ENCODE measurements at regions not wholly inside any gene's neighbourhood (a gene's known extent, or its start where the extent isn't known, plus 50 kb on each side); places are given as distances from the start of the nearest gene placed in this dataset.

GRCh38 chr11:122062763-122063162 lies 53.3 kb downstream of the BLID start:
- no peak for DNase-seq

- DNase-seq = no peak
Measured at GRCh38 chr11:122059565-122059964, 56.5 kb downstream of the BLID start.

DNA sequence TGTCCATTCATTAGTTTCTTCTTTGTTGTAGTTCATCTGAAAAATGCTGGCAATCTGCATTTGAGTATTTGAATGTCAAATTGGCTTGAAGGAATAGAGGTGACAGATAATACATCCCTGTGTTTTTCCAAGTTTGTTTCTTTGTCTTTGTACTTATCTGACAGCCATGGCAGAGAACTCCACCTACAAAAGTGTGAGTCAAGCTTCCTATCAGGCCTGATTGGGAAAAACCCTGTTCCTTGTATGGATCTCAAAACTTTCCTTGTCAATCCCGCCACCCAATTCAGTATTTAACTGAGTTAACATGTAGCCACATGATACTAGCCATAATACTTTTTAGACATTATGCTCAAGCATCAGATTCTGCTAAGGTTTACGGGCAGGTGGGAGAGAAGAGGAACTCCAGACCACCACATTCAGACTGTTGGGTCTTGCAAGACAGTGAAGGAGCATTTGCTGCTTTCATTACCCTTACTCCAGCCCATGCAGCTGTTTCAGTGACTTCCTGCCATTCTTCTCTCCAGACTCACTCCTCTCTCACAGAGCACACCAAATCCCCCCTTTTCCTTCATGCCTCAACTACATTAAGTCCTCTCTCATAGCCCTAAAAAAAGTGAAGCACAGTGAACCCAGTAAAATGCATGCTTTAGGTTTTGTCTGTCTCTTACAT lies 65.9 kb downstream of the BLID start:
- DNase-seq = no peak

- no peak for DNase-seq
Measured at GRCh38 chr11:122048401-122048800, 67.6 kb downstream of the BLID start.

- no peak for DNase-seq
Measured at GRCh38 chr11:122046846-122047245, 69.2 kb downstream of the BLID start.

DNA sequence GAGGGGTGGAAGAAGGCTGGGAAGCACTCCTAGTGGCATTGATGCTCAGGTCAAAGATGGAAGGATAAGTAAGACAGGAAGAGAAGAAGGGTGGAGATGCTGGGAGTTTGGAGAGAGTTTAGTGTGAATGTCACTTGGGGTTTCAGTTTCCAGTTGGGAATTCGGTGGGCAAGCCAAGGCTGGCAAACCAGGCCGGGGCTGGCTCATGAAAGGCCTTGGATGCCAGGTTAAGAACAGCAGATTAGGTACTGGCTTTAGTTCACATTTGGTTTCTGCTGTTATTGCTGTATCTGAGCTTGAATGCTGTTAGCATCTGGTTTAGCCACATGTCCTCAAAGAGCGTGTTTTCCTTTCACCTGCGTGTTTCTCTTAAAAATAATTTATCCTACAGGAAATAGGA lies 69.6 kb downstream of the BLID start:
- no peak for DNase-seq

- DNase-seq = no peak
Measured at GRCh38 chr11:122045181-122045586, 70.8 kb downstream of the BLID start.

DNA sequence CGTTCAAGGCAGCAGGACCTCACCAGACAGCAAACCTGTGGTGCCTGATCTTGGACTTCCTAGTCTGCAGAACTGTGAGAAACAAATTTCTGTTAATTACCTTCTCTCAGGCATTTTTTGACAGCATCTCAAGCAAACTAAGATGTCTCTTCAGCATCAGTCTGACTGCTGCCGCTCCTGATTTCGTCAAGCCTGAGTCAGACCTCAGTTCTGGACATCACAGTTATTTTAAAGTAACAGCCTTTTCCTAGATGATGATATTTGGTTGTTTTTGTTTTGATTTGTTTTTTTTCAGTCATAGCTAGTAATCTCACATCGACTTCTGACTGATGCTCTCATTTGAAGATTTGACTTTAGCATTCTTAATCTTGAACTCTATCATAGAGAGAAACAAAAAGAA lies 71.9 kb downstream of the BLID start:
- DNase-seq = no peak

DNA sequence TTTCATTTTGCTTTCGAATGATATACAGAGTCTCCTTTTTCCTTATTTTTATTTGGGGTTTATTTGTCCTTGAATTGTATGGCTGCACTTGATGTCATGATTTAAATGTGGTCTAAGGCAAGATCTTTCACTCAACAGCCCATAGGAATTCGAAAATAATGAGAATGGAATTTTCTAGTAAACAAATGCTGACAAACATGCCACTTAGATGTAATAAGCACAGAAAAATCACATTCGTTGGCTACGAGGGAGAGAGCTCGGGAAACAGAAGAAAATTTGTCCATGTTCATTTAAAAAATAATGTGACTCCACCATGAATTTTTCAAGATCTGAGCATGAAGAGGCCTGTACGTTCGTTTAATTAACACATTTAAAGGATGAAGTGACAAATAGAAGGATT lies 73.0 kb downstream of the BLID start:
- no peak for DNase-seq

- DNase-seq = no peak
Measured at GRCh38 chr11:122040464-122040863, 75.6 kb downstream of the BLID start.

DNA sequence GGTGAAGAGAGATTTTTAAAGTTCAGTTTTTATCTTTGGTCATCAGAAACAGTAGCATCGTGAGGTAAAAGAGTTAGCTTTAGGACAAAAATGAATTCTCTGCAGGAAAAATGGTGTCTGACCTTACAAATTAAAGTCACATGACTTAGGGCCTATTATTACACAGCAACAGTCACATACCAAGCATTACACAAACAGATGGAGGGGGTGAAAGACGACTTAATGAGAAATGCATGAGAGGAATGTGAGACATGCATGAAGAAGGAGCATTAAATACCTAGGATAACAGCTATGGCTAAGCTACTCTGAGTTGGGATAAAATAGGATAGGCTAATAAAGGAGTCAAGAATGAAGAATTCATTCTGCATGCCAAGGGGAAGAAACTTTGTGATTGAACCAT lies 77.5 kb downstream of the BLID start:
- peak; percentile 44 for DNase-seq

GRCh38 chr11:122037911-122038310 lies 78.1 kb downstream of the BLID start:
- no peak for DNase-seq

DNA sequence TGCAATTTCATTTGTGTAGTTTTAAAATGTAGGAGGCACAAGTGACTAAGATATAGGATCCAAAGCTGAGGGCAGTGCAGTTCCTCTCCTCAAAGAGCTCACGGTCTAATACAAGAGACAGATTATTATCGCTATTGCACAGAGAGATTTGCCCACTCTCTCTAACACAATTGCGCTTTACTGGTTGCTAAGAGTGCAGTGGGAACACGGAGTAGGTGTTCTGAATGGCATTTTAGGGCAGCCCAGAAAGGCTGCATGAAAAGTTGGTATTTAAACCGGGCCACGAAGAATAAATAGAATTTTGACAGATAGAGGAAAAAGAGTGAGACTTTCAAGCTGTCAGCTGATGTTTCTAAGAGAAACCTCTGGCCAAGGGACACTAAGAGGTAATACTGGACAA lies 79.5 kb downstream of the BLID start:
- no peak for DNase-seq

GRCh38 chr11:122036018-122036417 lies 80.0 kb downstream of the BLID start:
- DNase-seq = peak; percentile 60

DNA sequence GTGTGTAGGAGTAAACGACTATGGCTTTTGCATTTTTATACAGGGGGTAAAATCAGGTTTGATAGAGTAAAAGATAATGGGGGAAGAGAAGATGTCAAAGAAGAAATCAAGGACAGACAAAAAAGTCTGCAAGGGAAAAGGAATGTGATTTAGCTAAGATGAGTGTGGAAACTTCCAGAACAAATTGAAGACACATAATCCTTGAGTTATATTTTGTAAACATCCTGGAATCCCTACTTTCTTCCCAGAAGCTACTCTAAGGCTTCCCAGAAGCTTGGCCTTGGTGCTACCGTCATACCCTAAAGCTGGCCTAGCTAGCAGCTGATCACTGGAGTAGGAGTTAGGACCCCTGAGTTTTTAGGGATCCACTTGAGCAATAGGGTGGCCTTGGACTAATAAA lies 82.4 kb downstream of the BLID start:
- DNase-seq = no peak

DNA sequence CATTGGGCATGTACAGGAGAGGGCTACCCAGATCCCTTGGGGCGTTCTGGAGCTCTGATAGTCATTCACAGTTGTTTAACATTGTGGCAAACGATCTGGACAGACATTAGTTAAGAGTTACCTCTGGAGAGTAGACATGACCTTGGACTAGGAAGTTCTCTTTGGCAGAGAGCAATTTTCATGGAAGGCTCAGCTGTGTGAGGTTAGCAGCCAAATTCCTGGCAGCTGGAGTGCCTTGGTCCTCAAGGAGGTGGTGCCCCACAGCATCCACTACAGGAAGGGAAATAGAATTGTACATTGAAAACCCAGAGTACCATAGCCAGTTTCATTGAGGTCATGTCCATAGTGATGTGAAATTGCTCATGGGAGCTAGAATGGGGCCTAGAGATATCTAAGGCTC lies 82.8 kb downstream of the BLID start:
- DNase-seq = no peak

DNA sequence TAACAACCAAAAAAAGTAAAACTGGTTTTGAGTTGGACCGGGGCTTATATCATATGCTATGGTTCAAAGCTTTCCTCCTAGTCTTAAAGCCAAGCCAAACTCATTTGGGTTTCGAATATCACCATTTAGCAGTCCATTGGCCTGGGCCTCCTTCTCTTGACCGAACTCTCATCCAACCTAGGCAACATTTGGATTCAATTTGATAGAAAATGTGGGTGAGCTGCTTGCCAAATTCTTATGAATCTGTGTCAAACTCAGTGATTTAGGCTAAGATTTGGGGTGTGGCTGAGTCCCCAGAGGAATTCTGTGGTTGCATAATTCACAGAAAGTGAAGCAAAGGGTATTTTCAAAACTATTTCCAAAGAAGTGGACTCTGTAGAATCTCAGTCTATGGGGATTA lies 83.7 kb downstream of the BLID start:
- DNase-seq = no peak

DNA sequence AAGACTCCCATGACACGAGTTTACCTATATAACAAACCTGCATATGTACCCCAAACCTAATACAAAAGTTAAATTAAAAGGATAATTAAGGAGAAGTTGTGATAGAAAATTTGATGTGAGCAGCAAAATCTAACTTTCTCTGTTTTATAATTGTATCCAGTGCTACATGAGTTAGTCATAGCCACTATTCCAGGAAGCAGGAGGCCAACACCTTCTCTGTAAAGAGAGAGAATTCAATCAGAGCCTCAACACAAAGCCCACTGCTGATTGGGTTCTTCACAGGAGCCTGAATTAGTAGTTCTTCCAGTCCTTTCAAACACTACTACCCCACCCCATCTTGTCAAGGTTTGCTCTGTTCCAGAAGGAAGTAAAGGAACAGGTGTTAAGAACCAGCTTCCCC lies 84.2 kb downstream of the BLID start:
- no peak for DNase-seq

- no peak for DNase-seq
Measured at GRCh38 chr11:122030286-122030685, 85.7 kb downstream of the BLID start.

DNA sequence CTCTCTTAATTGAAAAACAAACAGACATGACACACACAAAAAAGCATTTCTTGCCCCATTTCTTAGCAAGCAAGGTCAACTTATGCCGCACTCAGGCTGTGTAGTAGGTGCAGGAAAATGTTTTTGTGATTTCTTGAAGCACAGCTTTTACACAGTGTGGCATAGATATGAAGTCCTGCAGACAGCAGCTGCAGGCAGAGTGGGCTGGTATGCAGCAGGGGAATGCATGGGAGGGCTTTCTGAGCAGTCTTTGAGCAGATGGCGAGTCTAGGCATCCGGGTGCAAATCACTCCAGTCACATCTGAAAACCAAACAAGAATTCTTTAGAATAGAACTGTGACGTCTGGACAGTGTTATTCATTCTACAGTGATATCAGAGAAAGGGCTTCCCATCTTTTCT lies 87.5 kb downstream of the BLID start:
- no peak for DNase-seq

DNA sequence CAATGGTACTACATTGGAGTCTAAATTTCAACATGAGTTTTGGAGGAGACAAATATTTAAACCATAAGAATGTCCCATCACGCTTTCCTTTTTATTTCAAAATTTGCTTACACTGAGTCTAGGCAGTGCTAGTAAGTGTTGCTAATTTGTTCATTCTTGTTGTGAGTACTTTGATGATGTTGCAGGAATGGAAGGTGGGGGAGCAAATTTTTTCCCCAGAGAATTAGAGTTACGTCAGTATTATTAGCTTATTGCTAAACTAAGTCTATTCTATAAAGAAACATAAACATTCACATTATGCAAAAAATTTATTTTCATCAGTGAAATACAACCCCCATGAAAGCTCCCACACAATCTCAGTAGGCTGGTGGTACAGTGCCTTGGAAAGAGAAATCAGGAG lies 88.0 kb downstream of the BLID start:
- no peak for DNase-seq

GRCh38 chr11:122025757-122026156 lies 90.3 kb downstream of the BLID start:
- DNase-seq = no peak

DNA sequence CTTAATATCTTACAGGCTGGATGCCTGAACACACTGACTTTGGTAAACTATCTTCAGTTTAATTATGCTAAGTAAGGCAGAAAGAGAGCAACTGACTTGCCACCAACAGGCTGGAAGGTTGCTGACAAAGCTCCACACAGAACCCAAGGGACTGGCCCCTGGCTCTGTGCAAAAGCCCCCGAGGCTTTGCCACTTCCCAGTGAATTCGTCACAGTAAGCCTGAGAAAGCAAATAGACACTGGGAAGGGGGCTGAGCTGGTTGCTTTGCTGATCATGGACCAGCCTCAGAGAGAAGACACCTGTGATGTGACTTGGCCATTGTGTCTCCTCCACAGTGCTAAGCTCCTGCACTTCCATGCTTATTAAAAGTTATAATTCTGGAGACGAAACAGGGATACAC lies 91.7 kb downstream of the BLID start:
- no peak for DNase-seq

DNA sequence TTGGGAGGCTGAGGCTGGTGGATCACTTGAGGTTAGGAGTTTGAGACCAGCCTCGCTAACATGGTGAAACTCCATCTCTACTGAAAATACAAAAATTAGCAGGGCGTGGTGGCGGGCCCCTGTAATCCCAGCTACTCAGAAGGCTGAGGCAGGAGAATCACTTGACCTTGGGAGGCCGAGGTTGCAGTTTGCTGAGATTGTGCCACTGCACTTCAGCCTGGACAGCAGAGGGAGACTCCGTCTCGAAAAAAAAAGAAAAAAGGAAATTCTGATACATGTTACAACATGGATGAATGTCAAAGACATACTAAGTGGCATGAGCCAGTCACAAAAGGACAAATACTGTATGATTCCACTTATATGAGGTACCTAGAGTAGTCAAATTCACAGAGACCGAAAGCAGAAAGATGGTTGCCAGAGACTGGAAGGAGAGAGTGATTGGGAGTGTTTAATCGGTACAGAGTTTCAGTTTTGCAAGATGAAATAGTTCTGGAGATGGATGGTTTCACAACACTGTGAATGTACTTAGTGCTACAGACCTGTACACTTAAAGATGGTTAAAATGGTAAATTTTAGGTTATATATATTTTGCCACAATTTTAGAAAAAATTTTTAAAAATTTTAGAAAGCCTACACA lies 92.3 kb downstream of the BLID start:
- no peak for DNase-seq

DNA sequence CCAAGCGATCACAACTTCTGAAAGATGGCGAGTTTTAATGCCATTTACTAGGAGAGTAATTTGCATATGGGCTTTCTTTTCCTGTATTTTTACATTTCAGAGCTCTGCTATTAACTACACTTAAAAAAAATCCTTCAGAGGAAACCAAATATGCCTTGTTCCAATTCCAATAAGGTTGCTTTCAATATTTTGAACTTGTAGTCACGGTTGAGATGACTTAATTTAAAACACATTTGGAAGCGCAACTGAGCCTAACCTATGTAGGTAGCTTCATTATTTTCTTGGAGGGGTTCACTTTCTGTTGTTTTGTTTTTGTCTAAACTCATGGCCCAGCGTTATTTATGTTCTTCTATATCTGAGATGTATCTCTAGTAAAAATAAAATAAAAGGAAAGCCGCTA lies 93.4 kb downstream of the BLID start:
- DNase-seq = no peak

All from eye (tissue), 1 donor.